Choroid plexus epithelial cell (primary cell): ENCODE measurements at regions not wholly inside any gene's neighbourhood (a gene's known extent, or its start where the extent isn't known, plus 50 kb on each side); places are given as distances from the start of the nearest gene placed in this dataset.

Experiments used
- DNase-seq: peaks from one replicate; pipeline ENCODE4 v3.0.0-alpha.2; 2010; ENCODE audit warnings: low read depth
- H3K4me3 ChIP-seq: 2 replicates; pipeline ENCODE4 v1.5.1; 2011; ENCODE audit warnings: low read depth, mild to moderate bottlenecking, control low read depth, low read length, moderate library complexity
- TF ChIP-seq, protein P1 (sequence below): conservative IDR thresholded peaks from 2 replicates; pipeline ENCODE4 v1.5.1; 2011; ENCODE audit warnings: low read depth, mild to moderate bottlenecking, control low read depth, inconsistent platforms, low read length, moderate library complexity

DNA sequence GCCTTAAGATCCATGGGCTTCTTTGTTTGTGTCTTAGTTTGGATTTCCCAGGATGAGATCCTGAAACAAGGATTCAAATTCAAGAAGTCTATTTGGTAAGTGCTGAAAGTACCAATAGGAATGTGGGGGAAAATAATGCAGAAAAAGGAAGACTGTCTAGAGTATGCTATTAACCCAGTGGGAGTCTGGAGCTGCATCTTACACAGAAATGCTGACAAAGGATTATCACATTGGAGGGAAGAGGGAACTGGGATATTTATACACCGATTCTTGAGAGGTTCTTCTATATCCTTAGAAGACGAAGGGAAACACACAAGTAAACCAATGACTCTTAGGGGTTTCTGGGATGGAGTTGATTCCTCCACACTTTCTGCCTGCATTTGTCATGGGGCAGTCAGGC is 294.8 kb upstream of the FIGN start:
- TF ChIP-seq, protein P1, sequence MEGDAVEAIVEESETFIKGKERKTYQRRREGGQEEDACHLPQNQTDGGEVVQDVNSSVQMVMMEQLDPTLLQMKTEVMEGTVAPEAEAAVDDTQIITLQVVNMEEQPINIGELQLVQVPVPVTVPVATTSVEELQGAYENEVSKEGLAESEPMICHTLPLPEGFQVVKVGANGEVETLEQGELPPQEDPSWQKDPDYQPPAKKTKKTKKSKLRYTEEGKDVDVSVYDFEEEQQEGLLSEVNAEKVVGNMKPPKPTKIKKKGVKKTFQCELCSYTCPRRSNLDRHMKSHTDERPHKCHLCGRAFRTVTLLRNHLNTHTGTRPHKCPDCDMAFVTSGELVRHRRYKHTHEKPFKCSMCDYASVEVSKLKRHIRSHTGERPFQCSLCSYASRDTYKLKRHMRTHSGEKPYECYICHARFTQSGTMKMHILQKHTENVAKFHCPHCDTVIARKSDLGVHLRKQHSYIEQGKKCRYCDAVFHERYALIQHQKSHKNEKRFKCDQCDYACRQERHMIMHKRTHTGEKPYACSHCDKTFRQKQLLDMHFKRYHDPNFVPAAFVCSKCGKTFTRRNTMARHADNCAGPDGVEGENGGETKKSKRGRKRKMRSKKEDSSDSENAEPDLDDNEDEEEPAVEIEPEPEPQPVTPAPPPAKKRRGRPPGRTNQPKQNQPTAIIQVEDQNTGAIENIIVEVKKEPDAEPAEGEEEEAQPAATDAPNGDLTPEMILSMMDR, result no peak
- DNase-seq, result no peak
- no peak overlapping the region for H3K4me3 ChIP-seq

DNA sequence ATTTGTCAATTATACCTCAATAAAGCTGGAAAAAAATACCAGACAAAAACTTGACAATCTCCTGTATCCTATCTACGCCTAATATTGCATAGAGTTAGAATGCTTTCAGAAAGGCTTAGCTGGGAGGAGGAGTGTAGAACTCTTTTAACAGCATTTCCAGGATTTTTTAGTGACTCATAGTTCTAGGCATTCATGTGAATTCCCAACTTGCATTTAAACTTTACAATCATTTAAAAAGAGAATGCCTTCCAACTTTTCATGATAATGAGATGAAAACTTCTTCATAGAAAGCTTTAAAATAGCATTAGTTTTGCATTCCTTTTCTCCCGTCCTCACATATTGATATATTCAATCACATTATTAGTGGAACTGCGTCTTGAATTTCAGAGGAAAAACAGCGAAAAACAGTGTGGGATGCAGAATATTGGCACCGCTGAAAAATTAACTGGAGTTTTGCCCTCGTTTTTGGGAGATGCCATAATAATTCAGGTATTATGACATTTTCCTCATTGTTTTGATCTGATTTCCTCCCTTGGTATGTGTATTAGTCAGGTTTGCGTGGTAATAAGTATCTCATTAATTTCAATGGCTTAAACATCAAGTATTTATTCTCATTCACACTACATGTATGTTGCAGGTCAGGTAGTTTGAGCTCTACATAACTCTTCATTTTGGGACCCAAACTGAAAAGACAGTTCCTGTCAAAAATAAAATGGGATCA is 293.2 kb upstream of the FIGN start:
- TF ChIP-seq, protein P1, result no peak
- DNase-seq, result peak; percentile 51
- H3K4me3 ChIP-seq, result no peak overlapping the region

DNA sequence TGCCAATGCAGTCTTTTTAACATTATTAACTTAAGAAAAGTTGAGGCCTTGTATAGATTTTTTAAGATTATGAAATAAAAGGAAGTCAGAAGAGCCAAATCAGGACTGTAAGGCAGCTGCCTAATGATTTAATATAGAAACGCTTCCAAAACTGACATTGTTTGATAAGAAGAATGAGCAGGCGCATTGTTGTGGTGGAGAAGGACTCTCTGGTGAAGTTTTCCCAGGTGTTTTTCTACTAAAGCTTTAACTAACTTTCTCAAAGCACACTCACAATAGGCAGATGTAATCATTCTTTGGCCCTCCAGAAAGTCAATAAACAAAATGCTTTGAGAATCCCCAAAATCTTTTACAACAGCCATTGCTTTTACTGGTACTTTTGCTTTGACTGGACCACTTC is 288.6 kb upstream of the FIGN start:
- TF ChIP-seq, protein P1, result no peak
- DNase-seq, result no peak

DNA sequence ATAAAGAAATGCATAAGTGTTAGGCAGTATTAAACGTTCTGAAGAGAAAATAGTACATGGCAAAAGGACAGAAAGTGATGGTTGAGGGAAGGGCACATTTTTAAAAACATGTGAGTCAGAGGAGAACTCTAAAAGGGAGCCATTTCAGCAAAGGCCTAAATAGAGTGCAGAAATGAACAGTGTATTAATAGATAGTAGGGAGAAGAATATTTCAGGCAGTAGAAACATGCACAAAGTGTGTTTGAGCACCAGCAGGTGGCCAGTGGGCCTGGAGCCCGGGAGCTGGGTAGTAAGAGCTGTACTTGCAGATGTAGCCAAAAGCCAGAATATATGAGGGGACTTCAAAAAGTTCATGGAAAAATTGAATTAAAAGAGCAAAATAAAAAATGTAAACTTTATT is 288.1 kb upstream of the FIGN start:
- TF ChIP-seq, protein P1, result peak; percentile 3
- DNase-seq, result peak; percentile 21
- no peak overlapping the region for H3K4me3 ChIP-seq

More for the DNA sequence above, 288.6 kb upstream of the FIGN start:
- no peak overlapping the region for H3K4me3 ChIP-seq

DNA sequence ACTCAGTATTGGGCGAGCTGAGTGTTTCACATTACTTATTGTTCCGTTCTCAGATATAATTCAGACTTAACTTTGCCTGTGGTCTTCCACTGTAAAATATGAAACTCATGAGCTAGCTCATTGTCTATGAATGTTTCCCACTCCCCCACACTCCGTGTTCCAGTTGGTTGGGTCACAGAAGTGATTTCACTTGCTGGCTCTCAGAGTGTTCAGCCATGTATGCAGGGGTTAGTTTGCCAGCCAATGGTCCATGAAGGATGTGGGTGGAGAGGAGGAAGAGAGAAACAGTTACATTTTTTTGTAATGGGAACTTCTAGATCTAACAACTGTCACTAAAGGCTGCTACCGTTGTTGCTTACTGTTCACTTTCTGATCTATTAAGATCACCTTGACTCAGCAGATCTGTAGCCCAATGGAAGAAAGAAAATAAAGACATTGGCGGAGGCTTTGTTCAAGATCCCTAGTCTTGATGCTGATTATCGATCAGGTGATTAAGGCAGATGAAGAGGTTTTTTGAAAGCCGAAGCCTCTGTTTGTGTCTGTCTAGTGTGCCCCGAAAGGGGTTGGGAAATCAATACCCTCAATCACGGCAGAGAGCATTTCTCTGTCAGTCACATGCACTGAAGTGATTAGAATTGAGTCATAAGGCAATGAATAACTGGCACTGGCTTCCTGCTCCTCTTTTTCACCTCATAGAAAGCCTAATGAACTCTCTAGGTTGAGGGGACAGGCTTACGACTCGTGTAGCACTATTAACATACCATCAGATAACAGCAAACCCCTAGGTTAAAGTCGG is 279.7 kb upstream of the FIGN start:
- TF ChIP-seq, protein P1, result no peak
- no peak overlapping the region for H3K4me3 ChIP-seq
- DNase-seq, result no peak

DNA sequence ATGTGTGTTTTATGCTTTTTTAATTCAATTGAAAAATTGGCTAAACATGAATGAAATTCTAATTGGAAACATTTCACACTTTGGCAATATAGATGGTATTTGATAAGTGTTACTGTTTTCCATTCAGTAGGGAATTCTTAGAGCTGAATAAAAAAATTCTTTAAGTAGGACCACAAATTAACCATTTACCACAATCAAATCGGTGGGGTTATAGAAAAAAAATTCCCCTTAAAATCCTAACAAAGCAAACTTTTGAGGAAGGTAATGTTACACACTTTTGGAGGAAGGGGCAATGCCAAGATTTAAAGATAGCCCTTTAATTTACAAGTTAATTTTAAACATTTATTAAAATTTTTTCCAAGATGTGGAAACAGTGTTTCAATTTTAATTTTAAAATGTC is 279.0 kb upstream of the FIGN start:
- no peak for DNase-seq

More for the DNA sequence above, 279.0 kb upstream of the FIGN start:
- TF ChIP-seq, protein P1, result no peak
- no peak overlapping the region for H3K4me3 ChIP-seq
